ACC112 (cell line): ENCODE measurements at regions not wholly inside any gene's neighbourhood (a gene's known extent, or its start where the extent isn't known, plus 50 kb on each side); places are given as distances from the start of the nearest gene placed in this dataset.

Source experiments
- H2AFZ ChIP-seq: fragments of 200-600 bp; sonication (generic); one replicate; pipeline ENCODE4 v1.6.0; 2017; ENCODE audit warnings: antibody characterized with exemption, low read length; ENCODE audit not compliant: unreplicated experiment
- H3K27ac ChIP-seq: fragments of 200-600 bp; sonication (generic); 2 replicates; pipeline ENCODE4 v1.5.1; 2014; ENCODE audit warnings: low read depth, mild to moderate bottlenecking, antibody characterized with exemption, low read length, moderate library complexity
- H3K27me3 ChIP-seq: fragments of 200-600 bp; sonication (generic); 2 replicates; pipeline ENCODE4 v1.6.1; 2014; ENCODE audit warnings: mild to moderate bottlenecking, antibody characterized with exemption, low read length, moderate library complexity, mixed read lengths; ENCODE audit not compliant: insufficient read depth
- H3K36me3 ChIP-seq: fragments of 200-600 bp; sonication (generic); 2 replicates; pipeline ENCODE4 v1.6.1; 2016; ENCODE audit warnings: mild to moderate bottlenecking, antibody characterized with exemption, low read length, moderate library complexity, mixed read lengths; ENCODE audit not compliant: insufficient read depth
- H3K4me1 ChIP-seq: fragments of 200-600 bp; sonication (generic); one replicate; pipeline ENCODE4 v1.6.1; 2016; ENCODE audit warnings: low read length, mixed read lengths; ENCODE audit not compliant: insufficient read depth, unreplicated experiment, control insufficient read depth
- H3K4me3 ChIP-seq: fragments of 200-600 bp; sonication (generic); 2 replicates; pipeline ENCODE4 v1.5.1; 2014; ENCODE audit warnings: mild to moderate bottlenecking, low read depth, low read length
- H3K79me2 ChIP-seq: fragments of 200-600 bp; sonication (generic); one replicate; pipeline ENCODE4 v1.6.0; 2016; ENCODE audit warnings: low read length; ENCODE audit not compliant: control insufficient read depth, unreplicated experiment, insufficient read depth

GRCh38 chr4:122536001-122536400 lies 79.5 kb upstream of the IL2 start:
- Histone ChIP-seq H3K36me3 (no peaks in the 10 kb centered on the region), H2AFZ (no peak overlapping the region), H3K4me1 (no peaks in the 10 kb centered on the region), H3K27me3 (no peaks in the 10 kb centered on the region), H3K79me2 (no peaks in the 10 kb centered on the region), H3K27ac (no peak overlapping the region), H3K4me3 (no peak overlapping the region)

- Histone ChIP-seq H3K79me2 (no peaks in the 10 kb centered on the region), H3K4me1 (no peaks in the 10 kb centered on the region), H2AFZ (no peak overlapping the region)
These were observed 78.3 kb upstream of the IL2 start for GRCh38 chr4:122534776-122535175.

DNA sequence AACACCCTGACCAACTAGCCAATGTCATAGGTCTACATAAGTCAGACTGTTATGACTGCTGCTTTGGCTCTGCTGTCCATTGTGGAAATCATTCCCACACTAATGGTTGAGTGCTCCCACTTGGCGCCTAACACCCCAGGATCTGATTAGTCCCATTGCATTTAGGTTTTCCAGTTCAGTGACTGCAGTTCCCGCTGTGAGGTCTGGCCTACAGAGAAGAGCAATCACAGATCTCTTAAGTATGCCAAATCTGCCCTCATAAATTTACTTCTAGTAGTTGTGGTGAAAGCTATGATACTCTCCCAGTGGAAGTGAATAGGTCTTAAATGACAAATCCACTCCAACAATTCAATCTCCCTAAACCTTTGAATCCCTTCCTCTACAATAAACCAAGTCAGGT lies 77.3 kb upstream of the IL2 start:
- H2AFZ ChIP-seq, result no peak overlapping the region
- H3K27me3 ChIP-seq, result no peaks in the 10 kb centered on the region
- H3K79me2 ChIP-seq, result no peaks in the 10 kb centered on the region
- H3K4me3 ChIP-seq, result no peak overlapping the region
- H3K4me1 ChIP-seq, result no peaks in the 10 kb centered on the region
- no peak overlapping the region for H3K27ac ChIP-seq
- H3K36me3 ChIP-seq, result no peaks in the 10 kb centered on the region

More at GRCh38 chr4:122534776-122535175, 78.3 kb upstream of the IL2 start:
- Histone ChIP-seq H3K4me3 (no peak overlapping the region), H3K27ac (no peak overlapping the region), H3K36me3 (no peaks in the 10 kb centered on the region), H3K27me3 (no peaks in the 10 kb centered on the region)

- H3K79me2 ChIP-seq, result no peaks in the 10 kb centered on the region
- H2AFZ ChIP-seq, result no peak overlapping the region
These were observed 76.2 kb upstream of the IL2 start for GRCh38 chr4:122532766-122533165.

DNA sequence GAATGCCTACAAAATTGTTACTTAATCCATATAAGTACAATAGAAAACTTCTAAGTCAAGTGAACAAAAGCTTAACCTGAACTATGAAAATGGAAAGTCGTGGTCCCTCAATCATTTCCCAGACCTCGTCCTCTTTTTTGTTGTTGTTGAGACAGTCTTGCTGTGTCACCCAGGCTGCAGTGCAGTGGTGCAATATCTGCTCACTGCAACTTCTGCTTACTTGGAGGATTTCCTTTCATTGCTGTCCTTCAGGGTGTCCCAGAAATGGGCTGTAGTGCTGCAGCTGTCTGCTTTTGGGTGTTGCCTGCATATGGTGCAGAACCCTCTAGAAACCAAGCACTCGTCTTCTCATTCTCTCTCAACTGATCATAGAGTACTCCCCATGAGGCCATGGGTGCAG lies 75.0 kb upstream of the IL2 start:
- H3K79me2 ChIP-seq, result no peaks in the 10 kb centered on the region
- no peak overlapping the region for H2AFZ ChIP-seq
- H3K4me1 ChIP-seq, result no peaks in the 10 kb centered on the region
- no peaks in the 10 kb centered on the region for H3K36me3 ChIP-seq
- H3K4me3 ChIP-seq, result no peak overlapping the region
- H3K27me3 ChIP-seq, result no peaks in the 10 kb centered on the region
- no peak overlapping the region for H3K27ac ChIP-seq

More at GRCh38 chr4:122532766-122533165, 76.2 kb upstream of the IL2 start:
- no peak overlapping the region for H3K27ac ChIP-seq
- H3K4me3 ChIP-seq, result no peak overlapping the region
- H3K4me1 ChIP-seq, result no peaks in the 10 kb centered on the region
- no peaks in the 10 kb centered on the region for H3K36me3 ChIP-seq
- H3K27me3 ChIP-seq, result no peaks in the 10 kb centered on the region

DNA sequence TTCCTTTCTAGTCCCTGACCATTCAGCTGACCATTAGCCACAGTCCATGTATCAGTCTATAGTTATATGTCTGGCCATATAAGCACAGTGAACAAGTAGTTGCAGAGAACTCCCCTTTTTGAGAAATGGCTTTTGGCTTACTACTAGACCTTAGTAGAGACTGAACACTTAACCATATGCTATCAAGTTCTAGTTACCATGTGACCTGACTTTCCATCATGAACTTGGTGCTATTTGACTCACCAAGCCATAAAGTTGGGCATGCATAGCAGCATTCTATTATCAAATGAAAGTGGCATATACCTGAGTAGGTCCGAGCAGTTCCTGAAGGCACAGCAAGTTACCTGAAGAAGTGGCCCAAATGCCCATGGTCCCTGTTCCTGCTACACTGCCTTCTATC lies 74.5 kb upstream of the IL2 start:
- Histone ChIP-seq H3K36me3 (no peaks in the 10 kb centered on the region), H3K27ac (no peak overlapping the region), H3K4me3 (no peak overlapping the region), H3K4me1 (no peaks in the 10 kb centered on the region), H3K27me3 (no peaks in the 10 kb centered on the region), H2AFZ (no peak overlapping the region), H3K79me2 (no peaks in the 10 kb centered on the region)

DNA sequence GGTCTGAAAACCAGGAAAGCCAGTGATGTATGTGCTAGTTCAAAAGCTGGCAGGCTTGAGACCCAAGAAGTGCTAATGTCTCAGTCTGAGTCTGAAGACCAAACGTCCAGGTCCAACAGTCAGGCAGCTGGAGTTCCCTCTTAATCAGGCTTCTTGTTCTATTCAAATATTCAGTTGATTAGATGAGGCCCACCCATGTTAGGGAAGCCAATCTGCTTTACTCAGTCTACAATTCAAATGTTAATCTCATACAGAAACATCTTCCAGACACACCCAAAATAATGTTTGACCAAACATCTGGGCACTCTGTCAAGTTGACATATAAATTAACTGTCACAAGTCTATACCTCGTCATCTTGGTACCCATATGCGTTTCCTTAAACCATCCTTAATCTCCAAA lies 72.4 kb upstream of the IL2 start:
- H3K36me3 ChIP-seq, result no peaks in the 10 kb centered on the region
- no peak overlapping the region for H3K4me3 ChIP-seq
- no peaks in the 10 kb centered on the region for H3K79me2 ChIP-seq
- no peak overlapping the region for H2AFZ ChIP-seq
- no peak overlapping the region for H3K27ac ChIP-seq
- H3K27me3 ChIP-seq, result no peaks in the 10 kb centered on the region
- no peaks in the 10 kb centered on the region for H3K4me1 ChIP-seq

DNA sequence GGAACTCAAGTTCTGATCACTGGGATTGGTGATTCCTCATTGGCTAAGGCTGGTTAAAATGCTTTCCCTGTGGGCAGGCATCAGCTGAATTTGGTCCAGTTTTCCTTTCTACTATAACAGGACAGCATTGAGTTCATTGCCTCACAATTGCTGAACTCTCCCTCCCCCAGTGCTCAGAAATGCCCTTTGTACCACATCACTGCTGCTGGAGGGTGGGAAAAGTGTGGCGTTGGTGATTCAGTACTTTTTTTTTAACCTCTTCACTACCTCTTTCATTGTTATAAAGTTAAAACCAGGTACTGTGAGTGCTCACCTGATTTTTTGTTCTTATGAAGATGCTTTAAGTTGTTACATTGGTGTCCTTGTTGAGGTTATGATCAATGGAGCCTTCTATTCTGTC lies 69.3 kb upstream of the IL2 start:
- Histone ChIP-seq H3K79me2 (no peaks in the 10 kb centered on the region), H3K36me3 (no peaks in the 10 kb centered on the region), H2AFZ (no peak overlapping the region), H3K27ac (no peak overlapping the region), H3K4me3 (no peak overlapping the region), H3K27me3 (no peaks in the 10 kb centered on the region), H3K4me1 (no peaks in the 10 kb centered on the region)

DNA sequence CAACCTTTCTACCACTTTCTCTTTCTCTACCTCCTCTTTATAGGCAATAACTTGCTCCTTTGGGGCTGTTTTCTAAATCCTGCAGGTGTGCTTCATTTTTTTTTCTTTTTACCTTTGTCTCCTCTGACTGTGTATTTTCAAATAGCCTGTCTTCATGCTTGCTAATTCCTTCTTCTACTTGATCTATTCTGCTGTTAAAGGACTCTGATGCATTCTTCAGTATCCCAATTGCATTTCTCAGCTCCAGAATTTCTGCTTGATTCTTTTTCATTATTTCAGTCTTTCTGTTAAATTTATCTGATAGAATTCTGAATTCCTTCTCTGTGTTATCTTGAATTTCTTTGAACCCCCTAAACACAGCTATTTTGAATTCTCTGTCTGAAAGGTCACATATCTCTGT lies 67.7 kb upstream of the IL2 start:
- no peak overlapping the region for H3K4me3 ChIP-seq
- no peak overlapping the region for H2AFZ ChIP-seq
- peaks cover 6% of the 10 kb centered on the region; the same call in 1 of the 2 replicates for H3K27me3 ChIP-seq
- no peaks in the 10 kb centered on the region for H3K79me2 ChIP-seq
- H3K4me1 ChIP-seq, result no peaks in the 10 kb centered on the region
- no peak overlapping the region for H3K27ac ChIP-seq
- H3K36me3 ChIP-seq, result no peaks in the 10 kb centered on the region

DNA sequence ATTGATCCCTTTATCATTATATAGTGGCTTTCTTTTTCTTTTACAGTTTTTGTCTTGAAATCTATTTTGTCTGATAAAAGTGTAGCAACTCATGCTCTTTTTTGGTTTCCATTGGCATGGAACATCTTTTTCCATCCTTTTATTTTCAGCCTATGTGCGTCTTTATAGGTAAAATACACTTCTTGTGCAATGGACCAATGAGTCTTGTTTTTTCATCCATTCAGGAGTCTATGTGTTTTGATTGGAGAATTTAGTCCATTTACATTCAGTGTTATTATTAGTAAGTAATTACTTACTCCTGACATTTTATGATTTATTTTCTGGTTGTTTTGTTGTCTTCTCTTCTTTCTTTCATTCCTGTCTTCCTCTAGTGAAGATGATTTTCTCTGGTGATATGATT lies 66.4 kb upstream of the IL2 start:
- no peak overlapping the region for H3K4me3 ChIP-seq
- H3K4me1 ChIP-seq, result no peaks in the 10 kb centered on the region
- H3K79me2 ChIP-seq, result no peaks in the 10 kb centered on the region
- no peak overlapping the region for H2AFZ ChIP-seq
- peaks cover 6% of the 10 kb centered on the region; the same call in 1 of the 2 replicates for H3K27me3 ChIP-seq
- H3K36me3 ChIP-seq, result no peaks in the 10 kb centered on the region
- H3K27ac ChIP-seq, result no peak overlapping the region

- Histone ChIP-seq H3K36me3 (no peaks in the 10 kb centered on the region), H3K79me2 (no peaks in the 10 kb centered on the region), H3K4me3 (no peak overlapping the region), H3K4me1 (no peaks in the 10 kb centered on the region), H3K27me3 (peaks cover 35% of the 10 kb centered on the region), H2AFZ (no peak overlapping the region), H3K27ac (no peak overlapping the region)
These were observed 60.8 kb upstream of the IL2 start for GRCh38 chr4:122517345-122517744.
